Mesothelial cell of epicardium (in vitro differentiated cells): ENCODE measurements at regions not wholly inside any gene's neighbourhood (a gene's known extent, or its start where the extent isn't known, plus 50 kb on each side); places are given as distances from the start of the nearest gene placed in this dataset.
A peak's percentile ranks its signal among the peaks of the same experiment; 100 is the strongest.

Source experiments
- DNase-seq, 2 experiments: peaks; one replicate each; pipeline ENCODE4 v3.0.0; 2021; ENCODE audit warnings: low spot score in 2 of 2; ENCODE audit not compliant: unreplicated experiment in 2 of 2
- H3K27ac Mint-ChIP-seq: 2 replicates; pipeline ENCODE4 v1.8.0; 2021; ENCODE audit warnings: mixed read lengths
- H3K27me3 Mint-ChIP-seq: 2 replicates; pipeline ENCODE4 v1.8.0; 2021; ENCODE audit warnings: low read depth, mixed read lengths
- H3K36me3 Mint-ChIP-seq: 2 replicates; pipeline ENCODE4 v1.8.0; 2021; ENCODE audit warnings: mixed read lengths
- H3K4me1 Mint-ChIP-seq: 2 replicates; pipeline ENCODE4 v1.8.0; 2021; ENCODE audit warnings: mixed read lengths
- H3K4me3 Mint-ChIP-seq: 2 replicates; pipeline ENCODE4 v1.8.0; 2021; ENCODE audit warnings: mild to moderate bottlenecking, moderate library complexity, mixed read lengths
- H3K9me3 Mint-ChIP-seq: 2 replicates; pipeline ENCODE4 v1.8.0; 2021; ENCODE audit warnings: mixed read lengths
- CTCF ChIP-seq: fragments of 200-600 bp; sonication (generic); IDR thresholded peaks from one replicate; pipeline ENCODE4 v1.5.0; 2021; ENCODE audit warnings: antibody characterized with exemption; ENCODE audit not compliant: unreplicated experiment

- Mint-ChIP-seq H3K4me3 (peak overlapping the region; percentile 16), H3K9me3 (peaks cover 16% of the 10 kb centered on the region), H3K36me3 (peaks cover 9% of the 10 kb centered on the region), H3K27me3 (no peaks in the 10 kb centered on the region), H3K4me1 (peaks cover 18% of the 10 kb centered on the region), H3K27ac (peak overlapping the region; percentile 88)
- no peak for TF ChIP-seq CTCF
- DNase-seq = no peak
Observed at GRCh38 chr6:106773522-106773921, 144.1 kb downstream of the QRSL1 start.

- Mint-ChIP-seq H3K27ac (peak overlapping the region; percentile 6), H3K4me3 (no peak overlapping the region), H3K9me3 (peaks cover 16% of the 10 kb centered on the region), H3K4me1 (peaks cover 18% of the 10 kb centered on the region), H3K36me3 (peaks cover 9% of the 10 kb centered on the region), H3K27me3 (no peaks in the 10 kb centered on the region)
- no peak for DNase-seq
- no peak for TF ChIP-seq CTCF
Observed at GRCh38 chr6:106772270-106773142, 143.1 kb downstream of the QRSL1 start.

- TF ChIP-seq CTCF = no peak
- H3K4me3 Mint-ChIP-seq = no peak overlapping the region
- H3K27ac Mint-ChIP-seq = no peak overlapping the region
- peaks cover 9% of the 10 kb centered on the region for H3K36me3 Mint-ChIP-seq
- peaks cover 16% of the 10 kb centered on the region for H3K9me3 Mint-ChIP-seq
- peaks cover 18% of the 10 kb centered on the region for H3K4me1 Mint-ChIP-seq
- DNase-seq = no peak
- no peaks in the 10 kb centered on the region for H3K27me3 Mint-ChIP-seq
Observed at GRCh38 chr6:106771822-106772221, 142.4 kb downstream of the QRSL1 start.

DNA sequence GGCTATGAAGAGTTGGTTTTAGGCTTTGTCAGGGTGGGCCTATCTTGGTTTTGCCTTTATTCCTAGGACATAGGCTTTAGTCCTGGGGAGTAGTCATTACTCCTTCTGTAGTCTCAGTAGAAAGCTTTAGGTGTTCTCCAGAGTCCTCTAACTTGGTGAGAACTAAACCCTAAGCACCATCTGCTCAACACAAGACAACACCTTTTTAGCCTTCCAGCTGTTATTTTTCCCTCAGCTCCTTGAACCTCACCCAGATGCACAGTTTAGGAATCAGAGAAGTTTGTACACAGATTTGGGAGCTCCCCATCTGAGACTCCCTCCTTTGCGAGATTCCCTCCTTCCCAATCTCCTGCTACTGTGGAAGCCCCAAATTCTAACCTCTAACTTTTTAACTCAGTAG lies 141.3 kb downstream of the QRSL1 start:
- no peak overlapping the region for H3K27ac Mint-ChIP-seq
- peaks cover 16% of the 10 kb centered on the region for H3K9me3 Mint-ChIP-seq
- no peak for TF ChIP-seq CTCF
- peaks cover 18% of the 10 kb centered on the region for H3K4me1 Mint-ChIP-seq
- H3K4me3 Mint-ChIP-seq = no peak overlapping the region
- H3K27me3 Mint-ChIP-seq = no peaks in the 10 kb centered on the region
- H3K36me3 Mint-ChIP-seq = peaks cover 9% of the 10 kb centered on the region
- DNase-seq = no peak

GRCh38 chr6:106770081-106770480 lies 140.7 kb downstream of the QRSL1 start:
- Mint-ChIP-seq H3K4me1 (peaks cover 15% of the 10 kb centered on the region), H3K4me3 (no peak overlapping the region), H3K9me3 (peaks cover 16% of the 10 kb centered on the region), H3K27ac (no peak overlapping the region), H3K36me3 (peaks cover 9% of the 10 kb centered on the region), H3K27me3 (no peaks in the 10 kb centered on the region)
- DNase-seq = no peak
- no peak for TF ChIP-seq CTCF
